ENCODE measurements at regions not wholly inside any gene's neighbourhood (a gene's known extent, or its start where the extent isn't known, plus 50 kb on each side); places are given as distances from the start of the nearest gene placed in this dataset.

DNA sequence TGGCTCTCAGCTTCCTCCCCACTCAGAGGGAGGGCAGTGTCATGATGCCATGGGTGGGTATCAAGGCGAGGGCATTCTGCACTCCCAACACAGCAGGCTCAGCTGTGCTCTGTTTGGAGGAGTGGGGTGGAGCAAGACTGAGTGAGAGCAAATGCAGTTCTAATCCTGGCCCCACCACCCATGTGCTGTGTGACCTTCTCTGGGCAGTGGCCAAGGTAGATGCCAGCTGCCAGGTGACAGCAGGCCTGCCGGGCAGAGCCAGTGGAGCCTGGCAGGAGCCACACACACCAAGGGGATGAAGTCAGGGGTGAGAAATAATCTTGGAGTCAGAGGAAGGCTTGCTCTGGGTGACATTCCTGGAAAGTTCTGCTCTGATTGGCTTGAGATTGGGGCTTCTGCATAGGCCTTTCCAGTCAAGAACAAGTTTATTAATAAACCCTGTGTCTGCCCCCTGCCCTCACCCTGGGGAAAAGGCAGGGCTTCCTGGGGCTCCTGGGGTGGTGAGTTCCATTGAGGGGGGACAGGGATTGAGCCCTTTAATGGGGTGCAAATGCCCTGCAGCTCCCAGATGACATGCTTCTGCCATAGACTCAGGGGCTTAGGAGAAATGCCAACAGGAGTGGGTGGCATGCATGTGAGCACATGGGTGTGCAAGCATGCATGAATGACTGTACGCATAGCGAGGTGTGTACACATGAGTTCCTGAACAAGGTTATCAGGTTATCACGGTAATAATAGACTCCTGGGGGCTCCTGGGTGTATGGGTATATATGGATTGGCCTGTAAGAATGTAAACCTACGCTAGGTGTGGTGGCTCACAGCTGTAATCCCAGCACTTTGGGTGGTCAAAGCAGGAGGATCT, 134.2 kb downstream of the MRPL14 start:
- POLR2A ChIA-PET, result interaction anchor here (1.0 kb wide), 1 partner anchor 20 kb away, joined by 3 read pairs; no protein-coding TSS in a partner anchor
- Histone ChIP-seq H3K27ac (ENCODE audit: insufficient read depth, low read depth, low read length) (no peak overlapping the region), H3K27me3 (ENCODE audit: control insufficient read depth in 2 of 2, insufficient read depth in 2 of 2, low read length in 2 of 2) (no peaks in the 10 kb centered on the region), H3K79me2 (ENCODE audit: control insufficient read depth, insufficient read depth, low read length) (no peaks in the 10 kb centered on the region), H3K4me3 (replicated peaks in 1 of 3; ENCODE audit: insufficient read depth in 1 of 3, low read depth in 1 of 3, low read length in 3 of 3) (no peak overlapping the region), H3K4me2 (ENCODE audit: insufficient read depth, low read length) (no peak overlapping the region), H3K9me1 (replicated peaks; ENCODE audit: control insufficient read depth, extremely low read depth, insufficient read depth, low read length) (no peaks in the 10 kb centered on the region), H3K36me3 (ENCODE audit: control insufficient read depth in 2 of 2, extremely low read depth in 1 of 2, insufficient read depth in 2 of 2, low read length in 2 of 2) (no peaks in the 10 kb centered on the region), H3K9ac (replicated peaks; ENCODE audit: extremely low read depth, insufficient read depth, low read length) (no peak overlapping the region), H4K20me1 (replicated peaks; ENCODE audit: control insufficient read depth, extremely low read depth, insufficient read depth, low read length) (no peaks in the 10 kb centered on the region), H2AFZ (ENCODE audit: low read depth, low read length) (no peak overlapping the region), H3K4me1 (ENCODE audit: control insufficient read depth, extremely low read depth, insufficient read depth, low read length) (no peaks in the 10 kb centered on the region), H3K9me3 (replicated peaks; ENCODE audit: control insufficient read depth, insufficient read depth, low read length) (no peaks in the 10 kb centered on the region)
- FAIRE-seq, result no peak
- TF ChIP-seq, protein P1, sequence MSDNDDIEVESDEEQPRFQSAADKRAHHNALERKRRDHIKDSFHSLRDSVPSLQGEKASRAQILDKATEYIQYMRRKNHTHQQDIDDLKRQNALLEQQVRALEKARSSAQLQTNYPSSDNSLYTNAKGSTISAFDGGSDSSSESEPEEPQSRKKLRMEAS (IDR thresholded peaks at IDR 0.05; ENCODE audit: insufficient read depth, insufficient read length), result no peak
- TF ChIP-seq POLR2A (IDR thresholded peaks at IDR 0.05; ENCODE audit: low read depth, low read length) (no peak), EZH2 (IDR thresholded peaks at IDR 0.05; ENCODE audit: borderline replicate concordance, low read depth, low read length, severe bottlenecking) (no peak), FOS (IDR thresholded peaks at IDR 0.05; ENCODE audit: borderline replicate concordance, insufficient read depth, low read length) (no peak), POLR2AphosphoS5 (IDR thresholded peaks at IDR 0.05; ENCODE audit: insufficient read depth, low read depth, low read length) (no peak), GATA2 (IDR thresholded peaks at IDR 0.05; ENCODE audit: insufficient read depth, insufficient read length, low read depth, low read length) (no peak), JUN (IDR thresholded peaks at IDR 0.05; ENCODE audit: borderline replicate concordance, insufficient read depth, insufficient read length, low read depth) (no peak), MYC (IDR thresholded peaks at IDR 0.05; ENCODE audit: low read depth, low read length) (no peak)
- TF ChIP-seq, protein P2, sequence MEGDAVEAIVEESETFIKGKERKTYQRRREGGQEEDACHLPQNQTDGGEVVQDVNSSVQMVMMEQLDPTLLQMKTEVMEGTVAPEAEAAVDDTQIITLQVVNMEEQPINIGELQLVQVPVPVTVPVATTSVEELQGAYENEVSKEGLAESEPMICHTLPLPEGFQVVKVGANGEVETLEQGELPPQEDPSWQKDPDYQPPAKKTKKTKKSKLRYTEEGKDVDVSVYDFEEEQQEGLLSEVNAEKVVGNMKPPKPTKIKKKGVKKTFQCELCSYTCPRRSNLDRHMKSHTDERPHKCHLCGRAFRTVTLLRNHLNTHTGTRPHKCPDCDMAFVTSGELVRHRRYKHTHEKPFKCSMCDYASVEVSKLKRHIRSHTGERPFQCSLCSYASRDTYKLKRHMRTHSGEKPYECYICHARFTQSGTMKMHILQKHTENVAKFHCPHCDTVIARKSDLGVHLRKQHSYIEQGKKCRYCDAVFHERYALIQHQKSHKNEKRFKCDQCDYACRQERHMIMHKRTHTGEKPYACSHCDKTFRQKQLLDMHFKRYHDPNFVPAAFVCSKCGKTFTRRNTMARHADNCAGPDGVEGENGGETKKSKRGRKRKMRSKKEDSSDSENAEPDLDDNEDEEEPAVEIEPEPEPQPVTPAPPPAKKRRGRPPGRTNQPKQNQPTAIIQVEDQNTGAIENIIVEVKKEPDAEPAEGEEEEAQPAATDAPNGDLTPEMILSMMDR (IDR thresholded peaks at IDR 0.05; ENCODE audit: extremely low read depth in 1 of 2, insufficient read depth in 1 of 2, low read depth in 1 of 2, low read length in 2 of 2), result no peak
- no TSS peak for BruUV-seq (replicated peaks)
- dilution Hi-C loops (cut with MboI; ENCODE audit: extremely low pct_ligation_motif_present, low sequenced_read_pairs), result no loop called here
- CTCF ChIA-PET, result interaction anchor here (1.0 kb wide), 1 partner anchor 86 kb away, joined by 3 read pairs; no protein-coding TSS in a partner anchor
- intact Hi-C loops (cut with micrococcal nuclease), result no loop called here
- DNase-seq (ENCODE audit: low read depth, low spot score), result no peak

Data from endothelial cell of umbilical vein (primary cell).